GM23338 (cell line): ENCODE measurements at regions not wholly inside any gene's neighbourhood (a gene's known extent, or its start where the extent isn't known, plus 50 kb on each side); places are given as distances from the start of the nearest gene placed in this dataset.

Experiments used
- ATAC-seq: fragments of 200-7000 bp; cut with Tn5 transposase; 3 replicates; pipeline ENCODE4 v1.9.1; 2020
- DNase-seq: peaks from one replicate; pipeline ENCODE4 v3.0.0-alpha.2; 2015; ENCODE audit warnings: low spot score
- H2AFZ ChIP-seq: fragments of 200-600 bp; sonication (generic); 2 replicates; pipeline ENCODE4 v1.8.0; 2016; ENCODE audit warnings: antibody characterized with exemption, mild to moderate bottlenecking, moderate library complexity
- H3F3A ChIP-seq: fragments of 200-600 bp; sonication (generic); replicated peaks from 2 replicates; pipeline ENCODE4 v1.8.0; 2017; ENCODE audit warnings: antibody characterized with exemption, mixed run types, low read depth
- H3K27ac ChIP-seq: fragments of 200-600 bp; sonication (generic); 2 replicates; pipeline ENCODE4 v1.6.1; 2016; ENCODE audit warnings: low read depth
- H3K27me3 ChIP-seq: fragments of 200-600 bp; sonication (generic); 2 replicates; pipeline ENCODE4 v1.8.0; 2016; ENCODE audit warnings: mild to moderate bottlenecking, mixed run types, moderate library complexity; ENCODE audit not compliant: insufficient read depth
- H3K36me3 ChIP-seq: fragments of 200-600 bp; sonication (generic); 2 replicates; pipeline ENCODE4 v1.8.0; 2016; ENCODE audit warnings: mild to moderate bottlenecking; ENCODE audit not compliant: insufficient read depth
- H3K4me1 ChIP-seq: fragments of 200-600 bp; sonication (generic); 2 replicates; pipeline ENCODE4 v1.8.0; 2016; ENCODE audit warnings: mild to moderate bottlenecking, moderate library complexity; ENCODE audit not compliant: insufficient read depth
- H3K4me2 ChIP-seq: fragments of 200-600 bp; sonication (generic); 2 replicates; pipeline ENCODE4 v1.7.1; 2017; ENCODE audit warnings: mixed run types
- H3K4me3 ChIP-seq: fragments of 200-600 bp; sonication (generic); 2 replicates; pipeline ENCODE4 v1.6.1; 2016; ENCODE audit warnings: mixed run types
- H3K79me2 ChIP-seq: fragments of 200-600 bp; sonication (generic); replicated peaks from 2 replicates; pipeline ENCODE4 v1.8.0; 2017; ENCODE audit warnings: mild to moderate bottlenecking; ENCODE audit not compliant: insufficient read depth
- H3K9me2 ChIP-seq: fragments of 200-600 bp; sonication (generic); 2 replicates; pipeline ENCODE4 v1.8.0; 2017; ENCODE audit not compliant: insufficient read depth
- H4K20me1 ChIP-seq: fragments of 200-600 bp; sonication (generic); replicated peaks from 2 replicates; pipeline ENCODE4 v1.8.0; 2017; ENCODE audit warnings: mild to moderate bottlenecking; ENCODE audit not compliant: insufficient read depth
- H3K27ac Mint-ChIP-seq: 2 replicates; pipeline ENCODE4 v1.8.0; 2020; ENCODE audit warnings: inconsistent platforms, mild to moderate bottlenecking, moderate library complexity, mixed read lengths
- H3K27me3 Mint-ChIP-seq: 3 replicates; pipeline ENCODE4 v1.8.0; 2022; ENCODE audit warnings: low read depth, mild to moderate bottlenecking, moderate library complexity, mixed read lengths, inconsistent platforms; ENCODE audit not compliant: insufficient read depth, poor library complexity
- H3K36me3 Mint-ChIP-seq: 3 replicates; pipeline ENCODE4 v1.8.0; 2021; ENCODE audit warnings: low read depth, mild to moderate bottlenecking, inconsistent platforms, moderate library complexity, mixed read lengths
- H3K4me1 Mint-ChIP-seq: 3 replicates; pipeline ENCODE4 v1.8.0; 2020; ENCODE audit warnings: mild to moderate bottlenecking, inconsistent platforms, mixed read lengths
- H3K4me3 Mint-ChIP-seq: 3 replicates; pipeline ENCODE4 v1.8.0; 2021; ENCODE audit warnings: moderate library complexity, mild to moderate bottlenecking, inconsistent platforms, mixed read lengths
- H3K9me3 Mint-ChIP-seq: 3 replicates; pipeline ENCODE4 v1.8.0; 2020; ENCODE audit warnings: moderate library complexity, mild to moderate bottlenecking, inconsistent platforms, mixed read lengths
- EZH2phosphoT487 ChIP-seq: fragments of 200-600 bp; sonication (generic); IDR thresholded peaks from one replicate; pipeline ENCODE4 v1.8.1; 2018; ENCODE audit warnings: antibody characterized with exemption; ENCODE audit not compliant: unreplicated experiment
- JUNB ChIP-seq: IDR thresholded peaks from one replicate; pipeline ENCODE4 v1.6.1; 2016; ENCODE audit warnings: antibody characterized with exemption; ENCODE audit not compliant: unreplicated experiment
- NANOG ChIP-seq: IDR thresholded peaks from 2 replicates; pipeline ENCODE4 v1.6.1; 2016; ENCODE audit warnings: antibody characterized with exemption, borderline replicate concordance
- REST ChIP-seq: IDR thresholded peaks from one replicate; pipeline ENCODE4 v1.6.1; 2018; ENCODE audit warnings: antibody characterized with exemption; ENCODE audit not compliant: unreplicated experiment
- STAT1 ChIP-seq: IDR thresholded peaks from one replicate; pipeline ENCODE4 v1.6.1; 2016; ENCODE audit warnings: antibody characterized with exemption; ENCODE audit not compliant: unreplicated experiment
- ZNF114 ChIP-seq: fragments of 250-450 bp; sonication (Bioruptor Pico); IDR thresholded peaks from 2 replicates; pipeline ENCODE4 v1.5.0; 2020; ENCODE audit warnings: mild to moderate bottlenecking, moderate library complexity
- ZNF331 ChIP-seq: fragments of 250-450 bp; sonication (Bioruptor Pico); IDR thresholded peaks from 2 replicates; pipeline ENCODE4 v1.5.0; 2020; ENCODE audit warnings: low read depth, mild to moderate bottlenecking, moderate library complexity
- ZNF462 ChIP-seq: fragments of 250-450 bp; sonication (Bioruptor Pico); IDR thresholded peaks from 2 replicates; pipeline ENCODE4 v1.5.0; 2020; ENCODE audit warnings: mild to moderate bottlenecking, moderate library complexity

- H3F3A ChIP-seq = no peaks in the 10 kb centered on the region
- no peaks in the 10 kb centered on the region for H4K20me1 ChIP-seq
- peaks cover 74% of the 10 kb centered on the region for H3K9me3 Mint-ChIP-seq
- no peak overlapping the region for H3K4me3 Mint-ChIP-seq
- H3K36me3 Mint-ChIP-seq = peaks cover 27% of the 10 kb centered on the region
- H3K4me3 ChIP-seq = no peak overlapping the region
- TF ChIP-seq EZH2phosphoT487 (no peak), NANOG (no peak), REST (no peak), ZNF331 (no peak), STAT1 (no peak), ZNF462 (CRISPR knock-in tag) (no peak), ZNF114 (CRISPR knock-in tag) (no peak), JUNB (no peak)
- ATAC-seq (no peak), DNase-seq (no peak)
- H3K9me2 ChIP-seq = no peaks in the 10 kb centered on the region
- no peak overlapping the region for H3K27ac ChIP-seq
- no peaks in the 10 kb centered on the region for H3K36me3 ChIP-seq
- no peaks in the 10 kb centered on the region for H3K4me1 Mint-ChIP-seq
- H2AFZ ChIP-seq = no peak overlapping the region
- no peaks in the 10 kb centered on the region for H3K79me2 ChIP-seq
- no peaks in the 10 kb centered on the region for H3K27me3 Mint-ChIP-seq
- H3K4me2 ChIP-seq = no peak overlapping the region
- no peak overlapping the region for H3K27ac Mint-ChIP-seq
- H3K4me1 ChIP-seq = no peaks in the 10 kb centered on the region
- no peaks in the 10 kb centered on the region for H3K27me3 ChIP-seq
These were observed 406.6 kb downstream of the CMPK2 start for GRCh38 chr2:6459138-6459537.
